ENCODE measurements at regions not wholly inside any gene's neighbourhood (a gene's known extent, or its start where the extent isn't known, plus 50 kb on each side); places are given as distances from the start of the nearest gene placed in this dataset.

DNA sequence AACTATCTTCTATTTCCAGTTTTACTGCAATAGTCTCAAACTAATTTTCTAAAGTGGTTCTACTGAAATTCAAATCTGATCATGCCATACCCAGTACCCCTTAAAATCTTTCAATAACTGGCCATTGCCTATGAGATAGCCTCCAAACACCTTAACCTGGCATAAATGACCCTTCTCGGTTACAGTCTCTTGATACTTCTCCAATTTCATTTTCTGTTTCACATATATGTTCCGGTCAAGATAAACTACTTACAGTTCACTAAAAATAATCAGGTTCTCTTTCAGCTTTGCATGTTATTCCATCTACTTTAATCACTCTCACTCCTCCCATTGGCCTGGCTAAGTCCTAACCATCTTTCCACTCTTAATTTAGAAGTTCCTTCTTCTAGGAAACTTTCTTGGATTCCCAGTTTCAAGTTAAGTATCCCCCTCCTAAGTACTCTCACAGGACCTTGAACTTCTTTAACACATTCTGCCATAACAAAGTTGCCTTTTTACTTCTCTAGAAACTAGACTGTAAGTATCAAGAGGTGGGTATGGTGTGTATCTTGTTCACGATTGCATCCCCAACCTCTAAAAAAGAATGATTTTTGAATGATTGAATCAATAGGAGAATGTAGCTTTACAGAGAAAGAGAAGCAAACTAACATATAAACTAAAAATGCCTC lies 110.2 kb upstream of the RBBP8 start:
- no peak for TF ChIP-seq EZH2 (IDR thresholded peaks at IDR 0.05; ENCODE audit: borderline replicate concordance, low read depth, low read length, poor library complexity, severe bottlenecking)
- TF ChIP-seq, protein P1, sequence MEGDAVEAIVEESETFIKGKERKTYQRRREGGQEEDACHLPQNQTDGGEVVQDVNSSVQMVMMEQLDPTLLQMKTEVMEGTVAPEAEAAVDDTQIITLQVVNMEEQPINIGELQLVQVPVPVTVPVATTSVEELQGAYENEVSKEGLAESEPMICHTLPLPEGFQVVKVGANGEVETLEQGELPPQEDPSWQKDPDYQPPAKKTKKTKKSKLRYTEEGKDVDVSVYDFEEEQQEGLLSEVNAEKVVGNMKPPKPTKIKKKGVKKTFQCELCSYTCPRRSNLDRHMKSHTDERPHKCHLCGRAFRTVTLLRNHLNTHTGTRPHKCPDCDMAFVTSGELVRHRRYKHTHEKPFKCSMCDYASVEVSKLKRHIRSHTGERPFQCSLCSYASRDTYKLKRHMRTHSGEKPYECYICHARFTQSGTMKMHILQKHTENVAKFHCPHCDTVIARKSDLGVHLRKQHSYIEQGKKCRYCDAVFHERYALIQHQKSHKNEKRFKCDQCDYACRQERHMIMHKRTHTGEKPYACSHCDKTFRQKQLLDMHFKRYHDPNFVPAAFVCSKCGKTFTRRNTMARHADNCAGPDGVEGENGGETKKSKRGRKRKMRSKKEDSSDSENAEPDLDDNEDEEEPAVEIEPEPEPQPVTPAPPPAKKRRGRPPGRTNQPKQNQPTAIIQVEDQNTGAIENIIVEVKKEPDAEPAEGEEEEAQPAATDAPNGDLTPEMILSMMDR (conservative IDR thresholded peaks at IDR 0.05; ENCODE audit: low read depth, low read length), result no peak
